ENCODE measurements at regions not wholly inside any gene's neighbourhood (a gene's known extent, or its start where the extent isn't known, plus 50 kb on each side); places are given as distances from the start of the nearest gene placed in this dataset.

GRCh38 chrX:9352694-9353411 lies 112.0 kb upstream of the TBL1X start:
- CTCF ChIA-PET: interaction anchor here (1.0 kb wide), 1 partner anchor 357 kb away, joined by 3 read pairs; no protein-coding TSS in a partner anchor
- DNase-seq (ENCODE audit: low read depth, low spot score): no peak
- TF ChIP-seq CTCF (IDR thresholded peaks at IDR 0.05; ENCODE audit: low read depth, low read length): no peak
- H3K9me3 ChIP-seq (ENCODE audit: control insufficient read depth, insufficient read depth, low read length): no peaks in the 10 kb centered on the region
- POLR2A ChIA-PET: no interaction called here
- no peaks in the 10 kb centered on the region for H3K27me3 ChIP-seq (ENCODE audit: control insufficient read depth, insufficient read depth, low read length)
- H3K27ac ChIP-seq (ENCODE audit: low read depth, low read length): peak overlapping the region; percentile 75
- H3K4me3 ChIP-seq (ENCODE audit: low read depth, low read length): 0 out of 2 replicates have a peak overlapping the region, but pooled peaks have one; percentile 3

GRCh38 chrX:9354918-9355317 lies 109.9 kb upstream of the TBL1X start:
- no peak for DNase-seq (ENCODE audit: low read depth, low spot score)
- no peaks in the 10 kb centered on the region for H3K27me3 ChIP-seq (ENCODE audit: control insufficient read depth, insufficient read depth, low read length)
- no peaks in the 10 kb centered on the region for H3K9me3 ChIP-seq (ENCODE audit: control insufficient read depth, insufficient read depth, low read length)
- no peak overlapping the region for H3K4me3 ChIP-seq (ENCODE audit: low read depth, low read length)
- no peak for TF ChIP-seq CTCF (IDR thresholded peaks at IDR 0.05; ENCODE audit: low read depth, low read length)
- CTCF ChIA-PET: no interaction called here
- POLR2A ChIA-PET: interaction anchor here (0.6 kb wide), 1 partner anchor 12 kb away, joined by 3 read pairs; no protein-coding TSS in a partner anchor
- no peak overlapping the region for H3K27ac ChIP-seq (ENCODE audit: low read depth, low read length)

- Histone ChIP-seq H3K4me3 (ENCODE audit: low read depth, low read length) (no peak overlapping the region), H3K9me3 (ENCODE audit: control insufficient read depth, insufficient read depth, low read length) (no peaks in the 10 kb centered on the region), H3K27me3 (ENCODE audit: control insufficient read depth, insufficient read depth, low read length) (no peaks in the 10 kb centered on the region), H3K27ac (ENCODE audit: low read depth, low read length) (no peak overlapping the region)
- ChIA-PET POLR2A (no interaction called here), CTCF (no interaction called here)
- no peak for DNase-seq (ENCODE audit: low read depth, low spot score)
- no peak for TF ChIP-seq CTCF (IDR thresholded peaks at IDR 0.05; ENCODE audit: low read depth, low read length)
Observed at GRCh38 chrX:9355739-9356138, 109.1 kb upstream of the TBL1X start.

- TF ChIP-seq CTCF (IDR thresholded peaks at IDR 0.05; ENCODE audit: low read depth, low read length): no peak
- Histone ChIP-seq H3K9me3 (ENCODE audit: control insufficient read depth, insufficient read depth, low read length) (no peaks in the 10 kb centered on the region), H3K27ac (ENCODE audit: low read depth, low read length) (no peak overlapping the region), H3K4me3 (ENCODE audit: low read depth, low read length) (no peak overlapping the region), H3K27me3 (ENCODE audit: control insufficient read depth, insufficient read depth, low read length) (no peaks in the 10 kb centered on the region)
- ChIA-PET CTCF (no interaction called here), POLR2A (no interaction called here)
- no peak for DNase-seq (ENCODE audit: low read depth, low spot score)
Observed at GRCh38 chrX:9356846-9357245, 108.0 kb upstream of the TBL1X start.

- H3K27ac ChIP-seq (ENCODE audit: low read depth, low read length): no peak overlapping the region
- DNase-seq (ENCODE audit: low read depth, low spot score): no peak
- no peaks in the 10 kb centered on the region for H3K9me3 ChIP-seq (ENCODE audit: control insufficient read depth, insufficient read depth, low read length)
- no peaks in the 10 kb centered on the region for H3K27me3 ChIP-seq (ENCODE audit: control insufficient read depth, insufficient read depth, low read length)
- TF ChIP-seq CTCF (IDR thresholded peaks at IDR 0.05; ENCODE audit: low read depth, low read length): no peak
- POLR2A ChIA-PET: no interaction called here
- CTCF ChIA-PET: no interaction called here
- H3K4me3 ChIP-seq (ENCODE audit: low read depth, low read length): no peak overlapping the region
Observed at GRCh38 chrX:9357518-9358114, 107.2 kb upstream of the TBL1X start.

Measured in AG04450 (cell line).